Amygdala (tissue), 56 donors: ENCODE measurements at regions not wholly inside any gene's neighbourhood (a gene's known extent, or its start where the extent isn't known, plus 50 kb on each side); places are given as distances from the start of the nearest gene placed in this dataset.
"Not testable (repeated sequence)": the region's sequence is repeated elsewhere in the genome, so short reads cannot be mapped to it uniquely, and the experiment has no call there.

Experiments
- DNase-seq, 56 donors: peaks; one replicate each; lab custom pipeline; 2025; lab: John Stamatoyannopoulos, UW

DNA sequence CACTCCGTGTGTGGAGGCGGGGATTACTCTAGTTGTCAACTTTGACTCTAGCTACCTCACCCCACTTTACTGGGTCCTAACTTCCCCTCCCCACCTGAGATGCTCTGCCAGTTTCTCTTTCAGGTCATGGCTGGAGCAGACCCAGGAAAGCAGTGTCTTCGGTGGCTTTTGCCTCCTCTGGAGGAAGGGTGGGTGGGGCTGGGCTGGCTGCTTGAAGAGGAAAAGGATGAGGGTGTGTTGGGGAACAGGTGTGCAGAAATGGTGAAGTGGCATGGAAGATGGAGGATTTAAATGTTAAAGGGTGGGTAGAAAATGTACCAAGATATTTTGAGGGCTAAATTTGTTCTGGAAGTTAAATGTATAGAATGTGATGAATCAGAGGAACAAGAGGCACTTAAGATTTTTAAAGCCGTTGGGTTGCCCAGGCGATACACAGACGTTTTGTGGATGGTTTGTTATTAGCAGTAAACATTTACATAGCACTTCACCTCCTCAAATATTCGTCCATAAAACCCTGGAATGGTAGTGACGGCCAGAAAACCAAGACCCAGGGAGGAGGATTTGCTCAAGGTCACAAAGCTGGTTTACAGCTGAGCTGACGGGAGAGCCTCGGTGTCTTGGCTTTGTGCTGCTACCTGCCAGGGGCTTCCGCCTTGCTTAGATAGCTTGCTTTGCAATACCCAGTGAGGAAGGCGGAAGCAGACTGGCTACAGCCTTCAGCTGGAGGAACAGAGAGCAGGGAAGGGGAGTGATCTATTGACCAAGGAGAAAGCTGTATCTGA, 72.2 kb upstream of the PRMT8 start:
- peak in 1 of 56 donors; percentile 5 for DNase-seq

- DNase-seq: no peak
Observed at GRCh38 chr12:3419558-3419957, 71.4 kb upstream of the PRMT8 start.

GRCh38 chr12:3420693-3421092, 70.3 kb upstream of the PRMT8 start:
- peak in 1 of 56 donors; percentile 13 for DNase-seq

DNA sequence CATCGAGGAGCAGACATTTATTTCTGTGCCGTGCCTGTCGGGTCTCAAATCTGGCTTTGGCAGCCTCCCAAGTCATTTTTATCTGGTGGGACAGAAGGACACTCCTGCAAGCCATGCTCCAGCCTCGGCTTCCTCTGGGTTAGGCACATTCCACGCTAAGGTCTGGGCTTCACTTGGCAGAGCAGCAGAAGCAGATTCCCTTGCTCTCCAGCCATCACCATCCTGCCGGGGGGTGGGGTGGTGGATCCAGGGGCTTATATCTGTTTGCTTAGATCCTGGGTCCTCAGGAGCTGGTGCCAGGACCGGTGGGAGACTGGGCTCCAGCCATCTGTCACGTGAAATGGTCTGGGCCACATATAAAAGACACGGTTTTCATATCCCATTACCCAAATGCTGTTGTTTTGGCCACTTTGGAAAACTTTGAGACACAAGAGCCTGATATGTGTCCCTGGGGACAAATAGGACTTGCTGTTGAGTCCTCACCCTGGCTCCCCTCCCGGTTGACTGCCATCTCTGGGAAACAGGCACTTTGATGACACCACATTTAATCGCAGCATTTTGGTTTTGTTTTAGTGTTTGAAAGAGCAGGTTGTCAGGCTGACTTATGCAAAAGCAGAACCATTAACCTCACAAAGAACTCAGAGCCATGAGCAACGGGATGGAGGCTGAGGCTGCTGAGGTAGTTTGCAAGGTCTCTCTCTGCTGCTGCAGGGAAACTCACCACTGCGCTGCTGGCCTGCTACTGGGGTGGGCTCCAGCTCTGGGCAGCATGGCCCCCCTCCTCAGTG, 69.6 kb upstream of the PRMT8 start:
- DNase-seq: no peak

GRCh38 chr12:3424796-3425195, 66.2 kb upstream of the PRMT8 start:
- DNase-seq: not testable (repeated sequence)

- no peak for DNase-seq
Observed at GRCh38 chr12:3427956-3428355, 63.0 kb upstream of the PRMT8 start.

DNA sequence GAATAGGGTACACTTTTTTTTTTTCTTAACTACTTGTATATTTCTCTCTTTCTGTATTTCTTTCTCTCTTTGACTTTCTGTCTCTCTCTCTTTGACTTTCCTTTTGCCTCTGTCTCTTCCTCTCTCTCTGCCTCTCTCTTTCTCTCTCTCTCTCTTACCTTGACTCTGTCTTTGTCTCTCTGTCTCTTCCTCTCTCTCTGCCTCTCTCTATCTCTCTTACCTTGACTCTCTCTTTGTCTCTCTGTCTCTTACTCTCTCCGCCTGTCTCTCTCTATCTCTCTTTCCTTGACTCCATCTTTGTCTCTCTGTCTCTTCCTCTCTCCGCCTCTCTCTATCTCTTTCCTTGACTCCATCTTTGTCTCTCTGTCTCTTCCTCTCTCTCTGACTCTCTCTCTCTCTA, 62.4 kb upstream of the PRMT8 start:
- DNase-seq: no peak

DNA sequence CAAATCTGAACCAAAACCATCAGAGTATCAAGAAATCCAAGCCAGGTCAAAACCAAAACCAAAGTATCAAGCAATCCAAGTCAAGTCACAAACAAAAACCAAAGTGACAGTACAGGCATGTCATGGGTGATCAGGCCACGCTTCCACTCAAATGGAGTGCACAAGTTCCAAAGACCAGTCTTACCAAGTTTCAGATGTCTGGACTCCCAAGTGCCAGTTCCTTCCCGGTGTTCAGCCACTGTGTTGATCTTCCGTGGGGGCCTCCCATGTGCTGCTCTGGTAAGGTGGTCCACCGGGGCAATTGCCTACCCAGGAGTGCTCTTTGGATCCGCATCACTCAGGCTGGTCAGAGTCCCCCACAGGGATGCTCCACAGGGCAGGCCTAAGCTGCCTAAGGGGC, 61.5 kb upstream of the PRMT8 start:
- not testable (repeated sequence) for DNase-seq

GRCh38 chr12:3431686-3432085, 59.3 kb upstream of the PRMT8 start:
- no peak for DNase-seq

GRCh38 chr12:3432176-3432742, 58.7 kb upstream of the PRMT8 start:
- no peak for DNase-seq

DNA sequence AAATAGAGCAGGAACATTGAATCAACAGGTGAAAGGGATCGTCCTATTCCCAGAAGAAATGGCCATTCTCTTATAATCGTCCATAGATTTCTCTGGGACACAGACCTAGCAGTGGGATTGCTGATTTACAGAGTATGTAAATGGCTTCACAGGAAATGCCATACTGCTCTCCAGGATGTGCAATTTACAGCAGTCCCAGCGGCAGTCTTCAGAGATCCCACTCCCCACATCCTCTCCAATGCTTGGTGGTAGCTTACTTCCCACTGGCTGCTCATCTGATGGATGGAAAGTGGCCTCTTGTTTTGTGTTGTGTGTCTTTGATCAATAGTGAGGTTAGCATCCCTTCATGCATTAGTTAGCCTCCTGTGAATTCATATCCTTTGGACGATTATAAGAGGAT, 58.1 kb upstream of the PRMT8 start:
- DNase-seq: no peak

GRCh38 chr12:3436461-3437065, 54.4 kb upstream of the PRMT8 start:
- no peak for DNase-seq

GRCh38 chr12:3437986-3438385, 53.0 kb upstream of the PRMT8 start:
- DNase-seq: no peak

- DNase-seq: no peak
Observed at GRCh38 chr12:3438401-3438800, 52.6 kb upstream of the PRMT8 start.
